Loucy (cell line): ENCODE measurements at regions not wholly inside any gene's neighbourhood (a gene's known extent, or its start where the extent isn't known, plus 50 kb on each side); places are given as distances from the start of the nearest gene placed in this dataset.

ENCODE experiments used
- CTCF ChIP-seq: fragments of 200-600 bp; sonication (generic); conservative IDR thresholded peaks from 2 replicates; pipeline ENCODE4 v1.5.1; 2014; ENCODE audit warnings: mild to moderate bottlenecking, antibody characterized with exemption, low read length
- EZH2phosphoT487 ChIP-seq: fragments of 200-600 bp; IDR thresholded peaks from 2 replicates; pipeline ENCODE4 v1.6.1; 2018; ENCODE audit warnings: antibody characterized with exemption, mild to moderate bottlenecking, moderate library complexity, borderline replicate concordance

GRCh38 chr15:91491101-91491950 lies 362.2 kb upstream of the SLCO3A1 start:
- TF ChIP-seq CTCF (no peak), EZH2phosphoT487 (no peak)
